Skeletal muscle satellite cell (primary cell): ENCODE measurements at regions not wholly inside any gene's neighbourhood (a gene's known extent, or its start where the extent isn't known, plus 50 kb on each side); places are given as distances from the start of the nearest gene placed in this dataset.
A peak's percentile ranks its signal among the peaks of the same experiment; 100 is the strongest.
"Not testable (repeated sequence)": the region's sequence is repeated elsewhere in the genome, so short reads cannot be mapped to it uniquely, and the experiment has no call there.

ENCODE experiments used
- H3K27me3 ChIP-seq: 2 replicates; pipeline ENCODE4 v1.7.0; 2013; ENCODE audit warnings: low read length; ENCODE audit not compliant: control insufficient read depth, insufficient read depth
- H3K36me3 ChIP-seq: 2 replicates; pipeline ENCODE4 v1.7.0; 2013; ENCODE audit warnings: mild to moderate bottlenecking, control low read depth, low read length; ENCODE audit not compliant: insufficient read depth
- H3K4me1 ChIP-seq: 2 replicates; pipeline ENCODE4 v1.7.0; 2013; ENCODE audit warnings: low read length; ENCODE audit not compliant: control insufficient read depth, insufficient read depth
- H3K4me2 ChIP-seq: 2 replicates; pipeline ENCODE4 v1.7.0; 2013; ENCODE audit warnings: mild to moderate bottlenecking, low read length
- H3K4me3 ChIP-seq: 2 replicates; pipeline ENCODE4 v1.7.0; 2013; ENCODE audit warnings: low read length
- H3K9ac ChIP-seq: 2 replicates; pipeline ENCODE4 v1.7.0; 2013; ENCODE audit warnings: mild to moderate bottlenecking, low read depth, low read length, moderate library complexity
- H3K9me3 ChIP-seq: replicated peaks from 2 replicates; pipeline ENCODE4 v1.7.0; 2013; ENCODE audit warnings: mild to moderate bottlenecking, control low read depth, low read length

GRCh38 chr14:80286744-80287143, 75.4 kb upstream of the DIO2 start:
- not testable (repeated sequence) for H3K4me3 ChIP-seq, H3K4me2 ChIP-seq, H3K9me3 ChIP-seq, H3K36me3 ChIP-seq, H3K9ac ChIP-seq, H3K4me1 ChIP-seq, H3K27me3 ChIP-seq

GRCh38 chr14:80278293-80279023, 67.2 kb upstream of the DIO2 start:
- H3K36me3 ChIP-seq = no peaks in the 10 kb centered on the region
- no peak overlapping the region for H3K4me2 ChIP-seq
- H3K27me3 ChIP-seq = no peaks in the 10 kb centered on the region
- H3K9ac ChIP-seq = no peak overlapping the region
- peaks cover 18% of the 10 kb centered on the region for H3K4me1 ChIP-seq
- H3K9me3 ChIP-seq = no peaks in the 10 kb centered on the region
- H3K4me3 ChIP-seq = no peak overlapping the region

DNA sequence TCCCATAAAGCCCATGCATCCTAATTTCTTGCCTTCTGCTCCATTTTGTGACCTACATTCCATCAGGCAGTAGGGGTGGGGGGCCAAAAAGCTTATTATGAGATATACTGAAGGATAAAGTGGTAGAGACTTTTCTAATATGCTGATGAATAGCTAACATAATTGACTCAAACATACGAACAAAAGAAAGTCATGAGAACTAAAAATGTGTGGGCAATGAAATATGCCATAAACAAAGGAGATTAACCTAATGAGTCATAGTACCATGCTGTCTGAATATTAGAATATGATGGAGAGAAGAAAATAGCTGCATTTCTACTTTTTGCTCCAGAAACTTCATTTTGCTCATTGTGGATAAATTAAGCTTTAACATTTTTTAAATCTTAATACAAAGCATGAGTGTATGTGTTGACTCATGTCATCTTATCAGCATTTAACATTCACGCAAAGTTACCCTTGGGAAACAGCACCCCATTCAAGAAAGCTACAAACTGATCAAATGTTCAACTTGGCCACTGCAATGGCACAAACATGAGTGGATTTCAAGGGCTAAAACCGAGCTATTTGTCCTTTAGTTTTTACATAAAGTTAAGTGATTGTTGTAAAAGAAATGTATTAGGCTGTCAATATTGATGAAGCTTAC, 64.0 kb upstream of the DIO2 start:
- Histone ChIP-seq H3K4me3 (no peak overlapping the region), H3K9me3 (no peaks in the 10 kb centered on the region), H3K36me3 (no peaks in the 10 kb centered on the region), H3K27me3 (no peaks in the 10 kb centered on the region), H3K4me2 (peak overlapping the region; percentile 4), H3K9ac (no peak overlapping the region), H3K4me1 (peaks cover 18% of the 10 kb centered on the region)

DNA sequence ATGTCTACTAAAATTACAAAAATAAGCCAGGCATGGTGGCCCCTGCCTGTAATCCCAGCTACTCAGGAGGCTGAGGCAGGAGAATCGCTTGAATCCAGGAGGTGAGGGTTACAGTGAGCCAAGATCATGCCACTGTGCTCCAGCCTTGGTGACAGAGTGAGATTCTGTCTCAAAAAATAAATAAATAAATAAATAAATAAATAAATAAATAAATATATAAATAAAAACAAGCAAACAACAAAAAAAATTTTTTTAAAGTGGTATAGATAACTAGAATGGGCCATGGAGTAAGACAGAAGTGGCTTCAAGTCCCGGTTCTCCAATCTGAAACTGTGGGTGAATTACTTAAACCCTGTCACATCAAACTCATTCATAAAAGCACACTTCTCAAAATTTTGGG, 63.0 kb upstream of the DIO2 start:
- H3K4me3 ChIP-seq, H3K36me3 ChIP-seq, H3K9me3 ChIP-seq, H3K27me3 ChIP-seq, H3K9ac ChIP-seq, H3K4me2 ChIP-seq: not testable (repeated sequence)
- H3K4me1 ChIP-seq = peaks cover 20% of the 10 kb centered on the region

GRCh38 chr14:80271389-80271788, 60.1 kb upstream of the DIO2 start:
- H3K9me3 ChIP-seq = no peaks in the 10 kb centered on the region
- no peaks in the 10 kb centered on the region for H3K36me3 ChIP-seq
- H3K9ac ChIP-seq = no peak overlapping the region
- no peak overlapping the region for H3K4me2 ChIP-seq
- no peak overlapping the region for H3K4me3 ChIP-seq
- no peaks in the 10 kb centered on the region for H3K27me3 ChIP-seq
- peaks cover 13% of the 10 kb centered on the region for H3K4me1 ChIP-seq

GRCh38 chr14:80269353-80269925, 58.1 kb upstream of the DIO2 start:
- Histone ChIP-seq H3K27me3 (no peaks in the 10 kb centered on the region), H3K4me3 (no peak overlapping the region), H3K36me3 (no peaks in the 10 kb centered on the region), H3K4me1 (peaks cover 3% of the 10 kb centered on the region), H3K4me2 (no peak overlapping the region), H3K9me3 (no peaks in the 10 kb centered on the region), H3K9ac (no peak overlapping the region)

DNA sequence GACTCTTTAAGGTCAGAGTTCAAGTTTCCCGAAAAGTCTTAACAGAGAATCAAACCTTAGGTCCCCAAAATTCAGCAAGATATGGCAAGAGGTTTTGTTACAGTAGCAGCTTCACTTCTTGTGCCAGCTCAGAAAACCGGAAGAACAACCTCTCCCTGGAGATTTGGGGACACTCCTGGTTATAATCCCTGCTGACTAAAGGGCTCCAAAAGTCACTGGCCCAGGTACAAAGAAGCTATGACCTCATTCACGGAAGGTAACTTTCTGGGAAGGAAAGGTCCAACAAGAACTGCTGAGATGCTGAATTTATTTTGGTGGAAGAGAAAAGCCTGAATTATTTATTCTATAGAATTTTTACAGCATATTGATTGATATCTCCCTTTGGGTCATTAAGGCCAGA, 55.6 kb upstream of the DIO2 start:
- Histone ChIP-seq H3K4me2 (no peak overlapping the region), H3K9me3 (no peaks in the 10 kb centered on the region), H3K9ac (no peak overlapping the region), H3K27me3 (no peaks in the 10 kb centered on the region), H3K36me3 (no peaks in the 10 kb centered on the region), H3K4me1 (peaks cover 3% of the 10 kb centered on the region), H3K4me3 (no peak overlapping the region)

DNA sequence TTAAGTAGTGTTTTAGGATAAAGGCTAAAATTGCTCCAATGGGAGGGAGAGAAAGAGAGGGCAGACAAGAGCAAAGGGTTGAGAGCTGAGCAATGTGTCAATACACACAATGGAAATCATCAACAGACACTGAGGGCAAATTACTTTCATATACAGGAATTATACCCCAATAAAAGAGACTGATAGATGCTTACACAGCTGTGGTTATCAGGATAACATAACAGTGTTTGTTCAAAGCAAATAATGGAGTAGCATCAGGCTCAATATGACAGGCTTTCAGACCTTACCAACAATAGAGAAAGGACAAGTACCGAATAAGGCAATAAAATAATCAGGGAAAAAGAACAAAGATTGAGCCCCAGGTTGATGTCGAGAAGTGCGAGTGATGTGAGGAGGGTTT, 53.4 kb upstream of the DIO2 start:
- Histone ChIP-seq H3K9me3 (no peaks in the 10 kb centered on the region), H3K9ac (no peak overlapping the region), H3K4me1 (peaks cover 3% of the 10 kb centered on the region), H3K4me3 (no peak overlapping the region), H3K27me3 (no peaks in the 10 kb centered on the region), H3K4me2 (no peak overlapping the region), H3K36me3 (no peaks in the 10 kb centered on the region)
